T-helper 2 cell treated with Interferon-gamma antibody and Interleukin-4, amounts not matched to agents 5 μg/mL and 100 μg/mL, for 36 hours (primary cell): ENCODE measurements at regions not wholly inside any gene's neighbourhood (a gene's known extent, or its start where the extent isn't known, plus 50 kb on each side); places are given as distances from the start of the nearest gene placed in this dataset.
"Not testable (repeated sequence)": the region's sequence is repeated elsewhere in the genome, so short reads cannot be mapped to it uniquely, and the experiment has no call there.

Experiments
- DNase-seq: peaks from one replicate; pipeline ENCODE4 v3.0.0; 2021; ENCODE audit warnings: low spot score
- H3K27ac Mint-ChIP-seq: one replicate; pipeline ENCODE4 v1.8.0; 2021; ENCODE audit warnings: mild to moderate bottlenecking, mixed read lengths
- H3K27me3 Mint-ChIP-seq: one replicate; pipeline ENCODE4 v1.8.0; 2021; ENCODE audit warnings: low read depth, mixed read lengths
- H3K36me3 Mint-ChIP-seq: one replicate; pipeline ENCODE4 v1.8.0; 2021; ENCODE audit warnings: low read depth, mixed read lengths
- H3K4me1 Mint-ChIP-seq: one replicate; pipeline ENCODE4 v1.8.0; 2021; ENCODE audit warnings: low read depth, mixed read lengths
- H3K4me3 Mint-ChIP-seq: one replicate; pipeline ENCODE4 v1.8.0; 2022; ENCODE audit warnings: mild to moderate bottlenecking, moderate library complexity, mixed read lengths
- H3K9me3 Mint-ChIP-seq: one replicate; pipeline ENCODE4 v1.8.0; 2021; ENCODE audit warnings: mixed read lengths

GRCh38 chr18:4528405-4528804 is 73.3 kb upstream of the DLGAP1 start:
- Mint-ChIP-seq H3K4me3 (no peak overlapping the region), H3K4me1 (no peaks in the 10 kb centered on the region), H3K27ac (no peak overlapping the region), H3K36me3 (no peaks in the 10 kb centered on the region), H3K27me3 (no peaks in the 10 kb centered on the region), H3K9me3 (peaks cover 63% of the 10 kb centered on the region)
- no peak for DNase-seq

- H3K9me3 Mint-ChIP-seq = peaks cover 58% of the 10 kb centered on the region
- H3K36me3 Mint-ChIP-seq, H3K27me3 Mint-ChIP-seq, H3K4me3 Mint-ChIP-seq, DNase-seq, H3K27ac Mint-ChIP-seq, H3K4me1 Mint-ChIP-seq: not testable (repeated sequence)
These were observed 72.7 kb upstream of the DLGAP1 start for GRCh38 chr18:4527826-4528225.

- Mint-ChIP-seq H3K9me3 (peaks cover 51% of the 10 kb centered on the region), H3K27me3 (no peaks in the 10 kb centered on the region), H3K4me3 (no peak overlapping the region), H3K27ac (no peak overlapping the region), H3K36me3 (no peaks in the 10 kb centered on the region), H3K4me1 (no peaks in the 10 kb centered on the region)
- DNase-seq = no peak
These were observed 69.0 kb upstream of the DLGAP1 start for GRCh38 chr18:4524096-4524495.

GRCh38 chr18:4511166-4511565 is 56.1 kb upstream of the DLGAP1 start:
- peaks cover 38% of the 10 kb centered on the region for H3K9me3 Mint-ChIP-seq

GRCh38 chr18:4510711-4511110 is 55.6 kb upstream of the DLGAP1 start:
- Mint-ChIP-seq H3K9me3 (peaks cover 35% of the 10 kb centered on the region), H3K4me3 (no peak overlapping the region), H3K27me3 (no peaks in the 10 kb centered on the region), H3K27ac (no peak overlapping the region), H3K36me3 (no peaks in the 10 kb centered on the region), H3K4me1 (no peaks in the 10 kb centered on the region)
- DNase-seq = no peak

More at GRCh38 chr18:4511166-4511565, 56.1 kb upstream of the DLGAP1 start:
- no peak for DNase-seq
- H3K27ac Mint-ChIP-seq = no peak overlapping the region
- no peak overlapping the region for H3K4me3 Mint-ChIP-seq
- H3K4me1 Mint-ChIP-seq = no peaks in the 10 kb centered on the region
- no peaks in the 10 kb centered on the region for H3K36me3 Mint-ChIP-seq
- no peaks in the 10 kb centered on the region for H3K27me3 Mint-ChIP-seq

GRCh38 chr18:4510160-4510559 is 55.1 kb upstream of the DLGAP1 start:
- no peak overlapping the region for H3K27ac Mint-ChIP-seq
- no peaks in the 10 kb centered on the region for H3K4me1 Mint-ChIP-seq
- H3K9me3 Mint-ChIP-seq = peaks cover 33% of the 10 kb centered on the region
- H3K4me3 Mint-ChIP-seq = no peak overlapping the region
- H3K27me3 Mint-ChIP-seq = no peaks in the 10 kb centered on the region
- H3K36me3 Mint-ChIP-seq = no peaks in the 10 kb centered on the region
- no peak for DNase-seq
